GM12878 (cell line): ENCODE measurements at regions not wholly inside any gene's neighbourhood (a gene's known extent, or its start where the extent isn't known, plus 50 kb on each side); places are given as distances from the start of the nearest gene placed in this dataset.

Experiments used
- EED ChIP-seq: sonication (generic); IDR thresholded peaks from 2 replicates; pipeline ENCODE4 v1.6.1; 2016; ENCODE audit warnings: antibody characterized with exemption, low read depth
- FOS ChIP-seq: IDR thresholded peaks from 3 replicates; pipeline ENCODE4 v1.6.1; 2011; ENCODE audit warnings: borderline replicate concordance; ENCODE audit not compliant: insufficient read length; ENCODE audit errors: extremely low read depth
- REST ChIP-seq: IDR thresholded peaks from 2 replicates; pipeline ENCODE4 v1.6.1; 2012; ENCODE audit warnings: mild to moderate bottlenecking, low read depth, low read length
- TF ChIP-seq, protein P1 (sequence below): fragments of 150-350 bp; IDR thresholded peaks from 2 replicates; pipeline ENCODE4 v1.6.1; 2014; ENCODE audit warnings: mild to moderate bottlenecking, low read depth, low read length

DNA sequence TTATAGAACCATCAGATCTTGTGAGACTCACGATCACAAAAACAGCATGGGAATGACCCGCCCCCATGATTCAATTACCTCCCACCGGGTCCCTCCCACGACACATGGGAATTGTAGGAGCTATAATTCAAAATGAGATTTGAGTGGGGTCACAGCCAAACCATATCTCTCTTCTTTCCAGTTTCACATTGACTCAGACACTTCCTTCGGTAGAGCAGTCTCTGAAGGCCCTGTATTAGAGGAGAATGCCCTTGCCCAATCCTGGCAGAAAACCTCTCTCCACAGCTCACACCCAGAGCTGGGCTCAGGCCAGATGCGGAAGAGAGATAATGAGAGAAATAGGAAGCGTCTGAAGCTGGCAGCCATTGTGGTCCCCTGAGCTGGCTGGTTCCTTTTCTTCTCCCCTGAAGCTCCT lies 72.4 kb upstream of the CLDN10 start (continued):
- TF ChIP-seq REST = no peak
- no peak for TF ChIP-seq FOS
- TF ChIP-seq, protein P1, sequence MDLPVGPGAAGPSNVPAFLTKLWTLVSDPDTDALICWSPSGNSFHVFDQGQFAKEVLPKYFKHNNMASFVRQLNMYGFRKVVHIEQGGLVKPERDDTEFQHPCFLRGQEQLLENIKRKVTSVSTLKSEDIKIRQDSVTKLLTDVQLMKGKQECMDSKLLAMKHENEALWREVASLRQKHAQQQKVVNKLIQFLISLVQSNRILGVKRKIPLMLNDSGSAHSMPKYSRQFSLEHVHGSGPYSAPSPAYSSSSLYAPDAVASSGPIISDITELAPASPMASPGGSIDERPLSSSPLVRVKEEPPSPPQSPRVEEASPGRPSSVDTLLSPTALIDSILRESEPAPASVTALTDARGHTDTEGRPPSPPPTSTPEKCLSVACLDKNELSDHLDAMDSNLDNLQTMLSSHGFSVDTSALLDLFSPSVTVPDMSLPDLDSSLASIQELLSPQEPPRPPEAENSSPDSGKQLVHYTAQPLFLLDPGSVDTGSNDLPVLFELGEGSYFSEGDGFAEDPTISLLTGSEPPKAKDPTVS = no peak
- TF ChIP-seq EED = peak; percentile 60
